ENCODE measurements at regions not wholly inside any gene's neighbourhood (a gene's known extent, or its start where the extent isn't known, plus 50 kb on each side); places are given as distances from the start of the nearest gene placed in this dataset.

GRCh38 chr7:159237022-159237653 lies 92.5 kb upstream of the VIPR2 start:
- H3K4me3 ChIP-seq, result no peak overlapping the region
- DNase-seq (no peak), ATAC-seq (no peak)
- no peak for TF ChIP-seq CTCF (IDR thresholded peaks at IDR 0.05)
- no peaks in the 10 kb centered on the region for H3K4me1 ChIP-seq (ENCODE audit: low read depth)
- no peaks in the 10 kb centered on the region for H3K9me3 ChIP-seq
- no peaks in the 10 kb centered on the region for H3K36me3 ChIP-seq (ENCODE audit: low read depth)
- intact Hi-C loops (cut with DNase I, micrococcal nuclease), result no loop called here

- Histone ChIP-seq H3K9me3 (no peaks in the 10 kb centered on the region), H3K4me3 (no peak overlapping the region), H3K4me1 (ENCODE audit: low read depth) (no peaks in the 10 kb centered on the region), H3K36me3 (ENCODE audit: low read depth) (no peaks in the 10 kb centered on the region)
- ATAC-seq, result no peak
- TF ChIP-seq CTCF (IDR thresholded peaks at IDR 0.05), result no peak
- intact Hi-C loops (cut with DNase I, micrococcal nuclease), result no loop called here
- DNase-seq, result no peak
Measured at GRCh38 chr7:159231017-159231416, 86.3 kb upstream of the VIPR2 start.

- DNase-seq (no peak), ATAC-seq (no peak)
- H3K9me3 ChIP-seq, result no peaks in the 10 kb centered on the region
- no peaks in the 10 kb centered on the region for H3K36me3 ChIP-seq (ENCODE audit: low read depth)
- TF ChIP-seq CTCF (IDR thresholded peaks at IDR 0.05), result no peak
- intact Hi-C loops (cut with DNase I, micrococcal nuclease), result no loop called here
- no peaks in the 10 kb centered on the region for H3K4me1 ChIP-seq (ENCODE audit: low read depth)
- no peak overlapping the region for H3K4me3 ChIP-seq
Measured at GRCh38 chr7:159229683-159230475, 85.2 kb upstream of the VIPR2 start.

- Histone ChIP-seq H3K4me3 (no peak overlapping the region), H3K36me3 (ENCODE audit: low read depth) (no peaks in the 10 kb centered on the region), H3K4me1 (ENCODE audit: low read depth) (no peaks in the 10 kb centered on the region), H3K9me3 (no peaks in the 10 kb centered on the region)
- intact Hi-C loops (cut with DNase I, micrococcal nuclease), result no loop called here
- ATAC-seq (no peak), DNase-seq (no peak)
- no peak for TF ChIP-seq CTCF (IDR thresholded peaks at IDR 0.05)
Measured at GRCh38 chr7:159227433-159227832, 82.8 kb upstream of the VIPR2 start.

- Histone ChIP-seq H3K4me3 (no peak overlapping the region), H3K4me1 (ENCODE audit: low read depth) (no peaks in the 10 kb centered on the region), H3K9me3 (no peaks in the 10 kb centered on the region), H3K36me3 (ENCODE audit: low read depth) (no peaks in the 10 kb centered on the region)
- DNase-seq, result no peak
- intact Hi-C loops (cut with DNase I, micrococcal nuclease), result no loop called here
- no peak for ATAC-seq
- TF ChIP-seq CTCF (IDR thresholded peaks at IDR 0.05), result no peak
Measured at GRCh38 chr7:159226011-159226702, 81.5 kb upstream of the VIPR2 start.

Measured in mucosa of descending colon (tissue), 3 donors.